Hepatocyte (in vitro differentiated cells): ENCODE measurements at regions not wholly inside any gene's neighbourhood (a gene's known extent, or its start where the extent isn't known, plus 50 kb on each side); places are given as distances from the start of the nearest gene placed in this dataset.

Source experiments
- EZH2 ChIP-seq: fragments of 200-600 bp; sonication (generic); IDR thresholded peaks from 2 replicates; pipeline ENCODE4 v1.6.1; 2016; ENCODE audit warnings: antibody characterized with exemption, mild to moderate bottlenecking, borderline replicate concordance
- TF ChIP-seq, protein P1 (sequence below): fragments of 200-600 bp; sonication (generic); IDR thresholded peaks from 2 replicates; pipeline ENCODE4 v1.5.1; 2016; ENCODE audit warnings: antibody characterized with exemption, mild to moderate bottlenecking; ENCODE audit not compliant: poor library complexity

DNA sequence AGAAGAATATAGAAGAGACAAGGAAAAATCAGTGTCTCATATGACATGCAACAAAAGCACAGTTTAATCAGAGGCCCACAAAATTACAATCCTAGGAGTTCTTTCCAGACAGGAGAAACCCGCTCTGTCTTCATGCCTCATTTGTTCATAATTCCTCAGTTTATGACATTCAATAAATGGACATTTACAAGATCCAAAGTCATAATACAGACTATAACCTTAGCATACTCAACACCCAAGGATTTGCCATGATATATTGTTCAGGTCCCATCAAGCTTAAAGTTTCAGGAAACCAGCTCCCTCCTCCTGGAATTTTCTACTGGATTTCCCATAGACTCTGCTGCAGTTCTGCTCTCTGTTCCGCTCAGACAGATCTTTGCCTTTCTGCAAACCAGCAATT is 56.4 kb upstream of the POMP start:
- TF ChIP-seq, protein P1, sequence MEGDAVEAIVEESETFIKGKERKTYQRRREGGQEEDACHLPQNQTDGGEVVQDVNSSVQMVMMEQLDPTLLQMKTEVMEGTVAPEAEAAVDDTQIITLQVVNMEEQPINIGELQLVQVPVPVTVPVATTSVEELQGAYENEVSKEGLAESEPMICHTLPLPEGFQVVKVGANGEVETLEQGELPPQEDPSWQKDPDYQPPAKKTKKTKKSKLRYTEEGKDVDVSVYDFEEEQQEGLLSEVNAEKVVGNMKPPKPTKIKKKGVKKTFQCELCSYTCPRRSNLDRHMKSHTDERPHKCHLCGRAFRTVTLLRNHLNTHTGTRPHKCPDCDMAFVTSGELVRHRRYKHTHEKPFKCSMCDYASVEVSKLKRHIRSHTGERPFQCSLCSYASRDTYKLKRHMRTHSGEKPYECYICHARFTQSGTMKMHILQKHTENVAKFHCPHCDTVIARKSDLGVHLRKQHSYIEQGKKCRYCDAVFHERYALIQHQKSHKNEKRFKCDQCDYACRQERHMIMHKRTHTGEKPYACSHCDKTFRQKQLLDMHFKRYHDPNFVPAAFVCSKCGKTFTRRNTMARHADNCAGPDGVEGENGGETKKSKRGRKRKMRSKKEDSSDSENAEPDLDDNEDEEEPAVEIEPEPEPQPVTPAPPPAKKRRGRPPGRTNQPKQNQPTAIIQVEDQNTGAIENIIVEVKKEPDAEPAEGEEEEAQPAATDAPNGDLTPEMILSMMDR = no peak
- TF ChIP-seq EZH2 = no peak
